ENCODE measurements at regions not wholly inside any gene's neighbourhood (a gene's known extent, or its start where the extent isn't known, plus 50 kb on each side); places are given as distances from the start of the nearest gene placed in this dataset.
"Not testable (repeated sequence)": the region's sequence is repeated elsewhere in the genome, so short reads cannot be mapped to it uniquely, and the experiment has no call there.

DNA sequence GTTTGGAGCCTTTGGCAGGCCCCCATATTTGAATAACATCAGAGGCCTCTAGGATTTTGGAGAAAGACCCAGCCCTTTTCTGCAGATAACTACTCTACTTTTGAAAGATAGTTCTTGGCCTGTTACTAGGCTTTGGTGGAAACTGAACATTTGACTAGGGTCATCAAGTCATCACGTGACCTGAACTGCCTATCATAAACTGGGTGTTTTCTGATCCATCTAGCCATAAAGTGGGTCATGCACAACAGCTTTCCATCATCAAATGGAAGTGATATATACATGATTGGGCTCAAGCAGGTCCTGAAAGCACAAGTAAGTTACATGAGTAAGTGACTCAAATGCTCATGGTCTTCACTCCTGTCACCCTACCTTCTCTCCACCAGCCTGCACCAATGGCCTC lies 552.3 kb upstream of the GRM3 start:
- Histone ChIP-seq H3K27me3 (replicated peaks in 1 of 7) (no peaks in the 10 kb centered on the region), H3K9me3 (peaks cover 0 to 52% (median 33%) of the 10 kb centered on the region in 8 donors), H3K4me3 (no peak overlapping the region), H3K27ac (no peak overlapping the region), H3K4me1 (no peaks in the 10 kb centered on the region), H3K36me3 (no peaks in the 10 kb centered on the region)
- 39 to 64% (median 63%) methylated on average over 1 of the region's 1 CpG for WGBS, 5 donors
- DNase-seq: no peak
- TF ChIP-seq POLR2A (IDR thresholded peaks at IDR 0.05): no peak
- no peak for TF ChIP-seq POLR2AphosphoS5 (IDR thresholded peaks at IDR 0.05)
- TF ChIP-seq, protein P1, sequence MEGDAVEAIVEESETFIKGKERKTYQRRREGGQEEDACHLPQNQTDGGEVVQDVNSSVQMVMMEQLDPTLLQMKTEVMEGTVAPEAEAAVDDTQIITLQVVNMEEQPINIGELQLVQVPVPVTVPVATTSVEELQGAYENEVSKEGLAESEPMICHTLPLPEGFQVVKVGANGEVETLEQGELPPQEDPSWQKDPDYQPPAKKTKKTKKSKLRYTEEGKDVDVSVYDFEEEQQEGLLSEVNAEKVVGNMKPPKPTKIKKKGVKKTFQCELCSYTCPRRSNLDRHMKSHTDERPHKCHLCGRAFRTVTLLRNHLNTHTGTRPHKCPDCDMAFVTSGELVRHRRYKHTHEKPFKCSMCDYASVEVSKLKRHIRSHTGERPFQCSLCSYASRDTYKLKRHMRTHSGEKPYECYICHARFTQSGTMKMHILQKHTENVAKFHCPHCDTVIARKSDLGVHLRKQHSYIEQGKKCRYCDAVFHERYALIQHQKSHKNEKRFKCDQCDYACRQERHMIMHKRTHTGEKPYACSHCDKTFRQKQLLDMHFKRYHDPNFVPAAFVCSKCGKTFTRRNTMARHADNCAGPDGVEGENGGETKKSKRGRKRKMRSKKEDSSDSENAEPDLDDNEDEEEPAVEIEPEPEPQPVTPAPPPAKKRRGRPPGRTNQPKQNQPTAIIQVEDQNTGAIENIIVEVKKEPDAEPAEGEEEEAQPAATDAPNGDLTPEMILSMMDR (IDR thresholded peaks at IDR 0.05 in 8 of 11, conservative IDR thresholded peaks at IDR 0.05 in 3 of 11): no peak
- intact Hi-C loops (cut with DNase I; ENCODE audit: low total_unique reads): no loop called here

DNA sequence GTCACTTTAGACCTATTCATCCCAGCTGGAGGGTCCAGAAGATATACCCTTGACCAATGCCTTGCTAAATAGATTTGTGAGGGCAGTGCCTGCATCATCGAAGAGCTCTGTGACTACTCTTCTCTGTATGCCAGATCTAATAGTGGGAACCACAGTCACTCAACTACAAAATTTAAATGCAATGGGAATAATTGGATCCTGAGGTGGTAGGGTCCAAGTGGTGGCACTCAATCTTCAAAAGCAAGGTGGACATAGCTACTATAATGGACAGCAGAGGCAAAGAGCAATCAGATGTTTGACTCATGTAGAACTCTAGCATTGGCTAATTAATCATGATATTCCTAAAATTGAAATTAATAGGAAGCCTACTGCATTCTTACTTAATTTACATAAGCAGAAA lies 554.3 kb upstream of the GRM3 start:
- intact Hi-C loops (cut with DNase I; ENCODE audit: low total_unique reads): no loop called here
- 75 to 85% (median 82%) methylated on average over 1 of the region's 1 CpG for WGBS, 5 donors
- H3K27me3 ChIP-seq (replicated peaks in 1 of 7): no peaks in the 10 kb centered on the region

DNA sequence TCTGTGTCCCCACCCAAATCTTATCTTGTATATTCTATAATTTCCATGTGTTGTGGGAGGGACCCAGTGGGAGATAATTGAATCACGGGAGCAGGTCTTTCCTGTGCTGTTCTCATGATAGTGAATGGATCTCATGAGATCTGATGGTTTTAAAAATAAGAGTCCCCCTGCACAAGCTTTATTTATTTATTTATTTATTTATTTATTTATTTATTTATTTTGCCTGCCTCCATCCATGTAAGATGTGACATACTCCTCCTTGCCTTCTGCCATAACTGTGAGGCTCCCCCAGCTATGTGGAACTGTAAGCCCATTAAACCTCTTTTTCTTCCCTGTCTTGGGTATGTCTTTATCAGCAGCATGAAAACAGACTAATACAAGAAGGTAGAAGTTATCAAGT lies 579.1 kb upstream of the GRM3 start:
- DNase-seq; H3K36me3 ChIP-seq; H3K27ac ChIP-seq; intact Hi-C loops (cut with DNase I; ENCODE audit: low total_unique reads); H3K4me1 ChIP-seq; H3K4me3 ChIP-seq; H3K27me3 ChIP-seq (replicated peaks in 1 of 7): not testable (repeated sequence)
- peaks cover 0 to 45% (median 17%) of the 10 kb centered on the region in 8 donors for H3K9me3 ChIP-seq
- 78 to 94% (median 88%) methylated on average over 1 of the region's 1 CpG for WGBS, 5 donors

More for the DNA sequence above, 554.3 kb upstream of the GRM3 start:
- H3K36me3 ChIP-seq: no peaks in the 10 kb centered on the region
- no peak overlapping the region for H3K27ac ChIP-seq
- DNase-seq: no peak
- H3K4me3 ChIP-seq: no peak overlapping the region
- H3K9me3 ChIP-seq: peaks cover 0 to 52% (median 32%) of the 10 kb centered on the region in 8 donors
- TF ChIP-seq, protein P1 (IDR thresholded peaks at IDR 0.05 in 8 of 11, conservative IDR thresholded peaks at IDR 0.05 in 3 of 11): no peak
- TF ChIP-seq POLR2A (IDR thresholded peaks at IDR 0.05): no peak
- no peak for TF ChIP-seq POLR2AphosphoS5 (IDR thresholded peaks at IDR 0.05)
- H3K4me1 ChIP-seq: no peaks in the 10 kb centered on the region

DNA sequence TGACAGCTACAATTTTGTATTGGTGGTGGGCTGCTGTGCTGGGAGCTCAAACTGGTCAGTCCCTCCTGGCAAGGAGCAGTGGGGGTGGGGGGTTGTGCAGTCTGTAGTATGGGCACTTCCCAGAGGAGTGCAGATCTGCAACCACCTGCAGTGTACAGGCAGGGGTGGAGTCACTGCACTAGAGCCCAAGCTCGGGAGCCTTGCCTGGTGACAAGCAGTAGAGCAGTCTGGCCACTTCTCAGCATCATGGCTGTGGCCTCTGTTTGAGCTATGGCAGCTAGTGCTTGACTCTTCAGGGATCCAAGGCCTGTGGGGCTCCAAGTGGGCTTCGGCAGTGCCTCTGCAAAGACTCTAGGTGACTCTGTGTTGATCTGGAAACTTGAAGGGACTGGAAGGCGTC lies 585.1 kb upstream of the GRM3 start:
- Histone ChIP-seq H3K36me3 (no peaks in the 10 kb centered on the region), H3K9me3 (peaks cover 0 to 78% (median 53%) of the 10 kb centered on the region in 8 donors), H3K4me1 (no peaks in the 10 kb centered on the region), H3K27me3 (replicated peaks in 1 of 7) (no peaks in the 10 kb centered on the region), H3K27ac (no peak overlapping the region), H3K4me3 (no peak overlapping the region)
- WGBS, 5 donors: 63 to 84% (median 79%) methylated on average over 1 to 3 of the region's 3 CpGs
- TF ChIP-seq POLR2AphosphoS5 (IDR thresholded peaks at IDR 0.05): no peak
- TF ChIP-seq, protein P1 (IDR thresholded peaks at IDR 0.05 in 8 of 11, conservative IDR thresholded peaks at IDR 0.05 in 3 of 11): no peak
- intact Hi-C loops (cut with DNase I; ENCODE audit: low total_unique reads): no loop called here
- DNase-seq: peak; percentile 54

DNA sequence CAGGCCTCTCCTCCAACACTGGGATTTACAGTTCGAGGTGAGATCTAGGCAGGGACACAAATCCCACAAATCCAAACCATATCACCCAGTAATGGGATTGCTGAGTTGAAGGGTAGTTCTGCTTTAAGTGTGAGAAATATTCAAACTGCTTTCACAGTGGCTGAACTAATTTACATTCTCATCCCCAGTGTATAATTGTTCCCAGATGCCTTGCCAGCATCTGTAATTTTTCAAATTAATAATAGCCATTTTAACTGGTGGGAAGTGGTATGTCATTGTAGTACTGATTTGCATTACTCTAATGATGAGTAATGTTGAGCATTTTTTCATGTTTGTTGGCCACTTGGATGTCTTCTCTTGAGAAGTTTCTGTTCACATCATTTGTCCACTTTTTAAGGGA lies 592.8 kb upstream of the GRM3 start:
- DNase-seq: no peak
- H3K4me3 ChIP-seq: no peak overlapping the region
- no peaks in the 10 kb centered on the region for H3K4me1 ChIP-seq
- WGBS, 5 donors: 27 to 46% (median 39%) methylated on average over 1 of the region's 1 CpG
- peaks cover 0 to 16% (median 4%) of the 10 kb centered on the region in 8 donors for H3K9me3 ChIP-seq
- no peak overlapping the region for H3K27ac ChIP-seq
- H3K36me3 ChIP-seq: no peaks in the 10 kb centered on the region
- no peaks in the 10 kb centered on the region for H3K27me3 ChIP-seq (replicated peaks in 1 of 7)
- intact Hi-C loops (cut with DNase I; ENCODE audit: low total_unique reads): no loop called here
- no peak for TF ChIP-seq POLR2AphosphoS5 (IDR thresholded peaks at IDR 0.05)
- TF ChIP-seq, protein P1 (IDR thresholded peaks at IDR 0.05 in 8 of 11, conservative IDR thresholded peaks at IDR 0.05 in 3 of 11): no peak
- no peak for TF ChIP-seq POLR2A (IDR thresholded peaks at IDR 0.05)

All from spleen (tissue), 11 donors.